ENCODE measurements at regions not wholly inside any gene's neighbourhood (a gene's known extent, or its start where the extent isn't known, plus 50 kb on each side); places are given as distances from the start of the nearest gene placed in this dataset.

DNA sequence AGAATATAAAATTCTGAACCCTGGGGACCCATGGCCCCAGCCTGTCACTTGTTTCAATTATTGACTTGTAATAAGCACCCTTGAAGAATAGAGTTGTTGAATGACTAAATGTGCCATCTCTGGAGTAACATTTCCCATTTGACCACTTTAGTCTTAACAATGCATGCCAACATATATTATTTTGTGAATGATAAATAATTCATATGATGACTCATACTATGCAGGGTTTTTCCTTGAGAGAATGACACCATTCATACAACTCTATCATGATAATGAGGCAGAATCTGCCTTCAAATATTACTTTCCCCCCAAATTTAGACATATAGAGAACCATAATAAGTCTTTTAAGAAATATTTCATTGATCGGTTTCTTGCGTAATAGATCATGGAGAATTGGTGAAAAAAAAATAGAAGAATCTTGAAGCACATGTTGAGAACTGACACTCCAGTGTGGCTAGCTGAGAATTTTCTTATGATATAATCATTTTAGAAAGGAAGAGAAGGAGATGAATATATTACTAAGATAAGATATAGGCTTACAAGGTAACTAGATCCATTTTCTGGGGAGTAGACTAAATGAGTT is 404.5 kb downstream of the GRXCR1 start:
- over 99% methylated on average over 2 of the region's 2 CpGs for WGBS
- DNase-seq (no peak), ATAC-seq (no peak)
- H3K27me3 ChIP-seq (ENCODE audit: control insufficient read depth, insufficient read depth), result no peaks in the 10 kb centered on the region
- H3K27ac ChIP-seq (ENCODE audit: low read length), result no peak overlapping the region
- no peaks in the 10 kb centered on the region for H3K9me3 ChIP-seq (ENCODE audit: control insufficient read depth, low read length)
- no peaks in the 10 kb centered on the region for H3K4me1 ChIP-seq (ENCODE audit: control insufficient read depth, insufficient read depth, low read length)
- intact Hi-C loops (cut with DNase I), result no loop called here
- H3K4me3 ChIP-seq (ENCODE audit: low read length), result no peak overlapping the region

GRCh38 chr4:43316813-43317212 is 424.3 kb downstream of the GRXCR1 start:
- no peak for ATAC-seq
- 61% methylated on average over 1 of the region's 1 CpG for WGBS
- no peak for DNase-seq

DNA sequence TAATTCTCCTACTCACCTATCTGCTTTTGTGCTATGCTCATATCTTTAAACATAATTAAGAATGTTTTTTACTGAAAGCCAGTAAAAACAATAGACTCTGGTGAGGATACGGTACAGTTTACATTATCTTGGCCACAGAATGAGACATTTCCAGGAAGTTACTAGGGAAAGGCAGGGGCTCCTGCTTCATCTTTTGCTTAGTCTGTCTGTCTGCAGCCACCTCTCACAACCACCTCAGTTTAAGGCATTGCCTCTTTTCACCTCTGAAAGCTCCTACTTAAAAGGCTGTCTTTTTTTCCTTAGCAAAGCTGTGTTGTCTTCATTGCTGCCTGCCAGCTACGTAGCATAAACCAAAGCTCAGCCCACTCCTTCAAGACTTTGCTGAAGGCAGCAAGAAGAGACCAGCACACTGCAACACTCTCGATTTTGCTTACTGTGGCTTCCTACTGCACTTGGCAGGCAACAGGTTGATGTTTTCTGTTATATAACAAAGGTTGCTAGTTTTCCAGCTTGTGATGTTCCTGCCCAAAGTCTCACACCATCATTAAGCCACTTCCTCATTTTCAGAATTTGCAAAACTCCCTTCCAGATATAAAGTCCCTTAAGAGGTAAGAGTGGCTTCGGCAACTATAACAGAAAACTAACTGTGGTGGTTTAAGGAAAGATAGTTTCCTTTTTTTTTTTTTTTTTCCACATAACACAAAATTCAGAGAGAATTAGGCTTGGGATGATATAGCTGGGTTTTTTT is 432.9 kb downstream of the GRXCR1 start:
- 32% methylated on average over 4 of the region's 4 CpGs for WGBS
- Histone ChIP-seq H3K27ac (ENCODE audit: low read length) (no peak overlapping the region), H3K4me3 (ENCODE audit: low read length) (no peak overlapping the region), H3K4me1 (ENCODE audit: control insufficient read depth, insufficient read depth, low read length) (no peaks in the 10 kb centered on the region), H3K27me3 (ENCODE audit: control insufficient read depth, insufficient read depth) (no peaks in the 10 kb centered on the region), H3K9me3 (ENCODE audit: control insufficient read depth, low read length) (no peaks in the 10 kb centered on the region)
- DNase-seq (no peak), ATAC-seq (no peak)
- intact Hi-C loops (cut with DNase I), result no loop called here

More at GRCh38 chr4:43316813-43317212, 424.3 kb downstream of the GRXCR1 start:
- Histone ChIP-seq H3K27me3 (ENCODE audit: control insufficient read depth, insufficient read depth) (no peaks in the 10 kb centered on the region), H3K4me1 (ENCODE audit: control insufficient read depth, insufficient read depth, low read length) (no peaks in the 10 kb centered on the region), H3K9me3 (ENCODE audit: control insufficient read depth, low read length) (no peaks in the 10 kb centered on the region), H3K4me3 (ENCODE audit: low read length) (no peak overlapping the region), H3K27ac (ENCODE audit: low read length) (no peak overlapping the region)
- intact Hi-C loops (cut with DNase I), result no loop called here

DNA sequence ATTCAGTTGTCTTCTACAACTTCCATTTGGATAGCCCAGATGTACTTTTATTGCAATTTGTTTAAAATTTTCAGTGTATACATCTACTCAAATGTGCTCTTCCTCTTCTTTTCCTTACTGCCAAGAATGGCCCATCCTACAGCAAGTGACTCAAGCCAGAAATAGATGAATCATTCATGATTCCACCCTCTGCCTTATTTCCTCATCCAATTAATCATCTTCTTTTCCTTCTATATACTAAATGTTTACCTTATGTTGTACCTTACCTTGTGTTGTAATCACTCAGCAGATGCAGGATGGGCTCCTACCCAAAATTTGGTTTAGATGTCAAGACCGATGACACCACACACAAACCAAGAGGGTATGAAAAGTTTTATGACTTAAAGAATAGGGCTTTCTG is 437.8 kb downstream of the GRXCR1 start:
- ATAC-seq, result no peak
- Histone ChIP-seq H3K4me3 (ENCODE audit: low read length) (no peak overlapping the region), H3K4me1 (ENCODE audit: control insufficient read depth, insufficient read depth, low read length) (no peaks in the 10 kb centered on the region), H3K9me3 (ENCODE audit: control insufficient read depth, low read length) (no peaks in the 10 kb centered on the region), H3K27me3 (ENCODE audit: control insufficient read depth, insufficient read depth) (no peaks in the 10 kb centered on the region), H3K27ac (ENCODE audit: low read length) (no peak overlapping the region)
- intact Hi-C loops (cut with DNase I), result no loop called here
- DNase-seq, result no peak
- WGBS, result 86% methylated on average over 1 of the region's 1 CpG

DNA sequence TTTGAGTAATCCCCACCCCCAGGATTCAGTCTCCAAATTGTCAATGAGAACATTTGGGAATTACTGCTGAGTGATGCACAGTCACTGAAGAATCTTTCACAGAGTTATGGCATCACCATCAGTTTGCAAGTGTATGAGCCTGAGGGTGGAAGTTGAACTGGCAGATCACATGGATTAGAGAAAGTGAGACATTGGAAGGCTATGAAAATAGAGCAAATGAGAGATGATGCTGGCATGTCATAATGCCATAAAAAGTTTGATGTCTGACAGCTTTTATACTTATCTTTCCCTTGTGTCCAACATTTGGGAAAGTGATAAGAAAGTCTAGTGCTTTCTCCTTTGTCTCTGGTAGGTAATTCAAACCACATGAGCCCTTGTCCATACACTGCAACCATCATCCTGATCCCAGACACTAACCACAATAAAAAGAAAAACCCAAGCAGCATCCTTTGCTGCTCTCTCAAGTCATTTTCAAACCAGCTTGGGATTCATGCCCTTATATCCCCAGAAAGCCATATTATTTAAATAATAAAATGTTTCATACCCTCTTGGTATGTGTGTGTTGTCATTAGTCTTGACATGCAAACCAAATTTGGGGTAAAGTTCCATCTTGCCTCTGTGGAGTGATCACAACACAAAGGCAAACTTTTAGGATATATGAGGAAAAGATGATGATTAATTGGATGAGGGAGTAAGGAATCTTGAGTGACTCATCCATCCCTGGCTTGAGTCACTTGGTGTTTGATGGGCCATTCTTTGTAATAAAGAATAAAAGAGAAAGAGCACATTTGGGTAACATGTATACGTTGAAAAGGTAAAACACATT is 438.9 kb downstream of the GRXCR1 start:
- H3K4me1 ChIP-seq (ENCODE audit: control insufficient read depth, insufficient read depth, low read length), result no peaks in the 10 kb centered on the region
- ATAC-seq (no peak), DNase-seq (no peak)
- no peaks in the 10 kb centered on the region for H3K9me3 ChIP-seq (ENCODE audit: control insufficient read depth, low read length)
- no peak overlapping the region for H3K27ac ChIP-seq (ENCODE audit: low read length)
- H3K4me3 ChIP-seq (ENCODE audit: low read length), result no peak overlapping the region
- intact Hi-C loops (cut with DNase I), result no loop called here
- WGBS, result 76% methylated on average over 1 of the region's 1 CpG
- H3K27me3 ChIP-seq (ENCODE audit: control insufficient read depth, insufficient read depth), result no peaks in the 10 kb centered on the region

DNA sequence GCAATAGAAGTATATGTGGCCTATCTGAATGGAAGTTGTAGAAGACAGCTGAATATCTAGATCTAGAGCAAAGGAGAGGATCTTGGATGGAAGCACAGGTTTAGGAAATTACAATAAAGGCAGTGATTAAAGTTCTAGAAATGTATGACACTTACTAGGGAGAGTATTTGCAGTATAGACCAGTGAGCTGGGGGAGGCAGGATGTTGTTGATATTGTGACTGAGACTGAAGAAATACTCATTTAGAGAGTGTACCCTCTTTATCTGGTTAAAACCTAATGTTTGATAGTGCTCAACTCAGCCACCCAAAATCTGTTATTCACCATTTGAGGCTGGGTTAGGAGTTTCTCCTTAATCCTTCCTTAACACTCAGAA is 439.5 kb downstream of the GRXCR1 start:
- intact Hi-C loops (cut with DNase I), result no loop called here
- Histone ChIP-seq H3K9me3 (ENCODE audit: control insufficient read depth, low read length) (no peaks in the 10 kb centered on the region), H3K27me3 (ENCODE audit: control insufficient read depth, insufficient read depth) (no peaks in the 10 kb centered on the region), H3K4me1 (ENCODE audit: control insufficient read depth, insufficient read depth, low read length) (no peaks in the 10 kb centered on the region), H3K4me3 (ENCODE audit: low read length) (no peak overlapping the region), H3K27ac (ENCODE audit: low read length) (no peak overlapping the region)
- DNase-seq, result no peak
- ATAC-seq, result no peak

DNA sequence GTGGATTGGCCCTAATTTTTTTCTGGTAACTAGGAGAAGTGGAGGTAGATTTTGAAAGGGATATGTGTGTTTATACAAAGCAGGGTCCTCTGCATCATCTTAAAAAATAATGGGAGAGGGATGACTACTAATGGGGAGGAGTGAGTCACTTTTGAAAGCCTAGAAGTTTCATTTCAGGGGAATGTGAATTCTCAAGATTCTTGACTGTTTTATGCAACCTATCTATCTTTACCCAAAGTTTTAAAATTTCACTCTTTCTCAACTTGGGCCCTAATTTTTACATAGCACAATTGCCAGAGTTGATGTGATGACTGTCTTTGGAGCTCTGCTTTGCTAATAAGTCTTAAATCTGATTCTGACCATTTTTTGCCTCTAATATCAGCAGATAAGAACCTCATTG is 445.2 kb downstream of the GRXCR1 start:
- no peak overlapping the region for H3K4me3 ChIP-seq (ENCODE audit: low read length)
- ATAC-seq, result no peak
- H3K4me1 ChIP-seq (ENCODE audit: control insufficient read depth, insufficient read depth, low read length), result no peaks in the 10 kb centered on the region
- no peak for DNase-seq
- intact Hi-C loops (cut with DNase I), result no loop called here
- no peaks in the 10 kb centered on the region for H3K9me3 ChIP-seq (ENCODE audit: control insufficient read depth, low read length)
- no peak overlapping the region for H3K27ac ChIP-seq (ENCODE audit: low read length)
- no peaks in the 10 kb centered on the region for H3K27me3 ChIP-seq (ENCODE audit: control insufficient read depth, insufficient read depth)

DNA sequence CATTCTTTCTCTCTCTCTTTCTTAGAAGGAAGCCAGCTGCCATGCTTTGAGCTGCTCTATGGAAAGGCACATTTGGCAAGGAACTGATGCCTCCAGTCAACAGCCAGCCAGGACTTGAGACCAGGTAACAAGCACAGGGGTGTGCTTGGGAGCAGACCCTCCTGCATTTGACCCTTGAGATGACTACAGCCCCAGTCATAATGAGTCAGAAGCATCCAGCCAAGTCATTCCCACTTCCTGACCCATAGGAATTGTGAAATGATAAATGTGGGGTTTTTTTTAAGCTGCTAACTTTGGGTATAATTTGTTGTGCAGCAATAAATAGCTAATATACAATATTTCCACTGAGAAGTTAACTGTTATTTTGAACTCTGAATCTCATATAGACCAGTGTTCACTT is 446.9 kb downstream of the GRXCR1 start:
- Histone ChIP-seq H3K27ac (ENCODE audit: low read length) (no peak overlapping the region), H3K27me3 (ENCODE audit: control insufficient read depth, insufficient read depth) (no peaks in the 10 kb centered on the region), H3K9me3 (ENCODE audit: control insufficient read depth, low read length) (no peaks in the 10 kb centered on the region), H3K4me3 (ENCODE audit: low read length) (no peak overlapping the region), H3K4me1 (ENCODE audit: control insufficient read depth, insufficient read depth, low read length) (no peaks in the 10 kb centered on the region)
- intact Hi-C loops (cut with DNase I), result no loop called here
- DNase-seq (no peak), ATAC-seq (no peak)

DNA sequence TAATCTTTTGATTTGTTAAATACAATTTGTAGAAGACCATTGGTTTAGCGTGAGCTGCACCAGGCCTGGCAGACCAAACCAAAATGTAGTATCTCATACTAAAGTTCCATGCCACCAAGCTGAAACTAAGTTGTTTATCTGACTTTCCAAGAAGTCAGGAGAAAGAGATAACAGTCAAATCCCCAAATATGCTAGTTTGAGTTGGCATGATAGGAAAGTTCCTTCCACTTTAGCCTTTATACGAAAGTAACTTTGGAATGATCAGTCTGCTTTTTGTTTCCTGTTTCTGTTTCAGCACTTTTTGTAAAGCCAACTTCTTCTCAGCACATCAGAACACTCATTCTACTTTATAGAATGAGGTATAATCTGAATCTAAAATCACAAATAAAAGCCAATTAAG is 449.2 kb downstream of the GRXCR1 start:
- 44% methylated on average over 2 of the region's 2 CpGs for WGBS
- Histone ChIP-seq H3K9me3 (ENCODE audit: control insufficient read depth, low read length) (no peaks in the 10 kb centered on the region), H3K4me3 (ENCODE audit: low read length) (no peak overlapping the region), H3K4me1 (ENCODE audit: control insufficient read depth, insufficient read depth, low read length) (no peaks in the 10 kb centered on the region), H3K27me3 (ENCODE audit: control insufficient read depth, insufficient read depth) (no peaks in the 10 kb centered on the region), H3K27ac (ENCODE audit: low read length) (no peak overlapping the region)
- no peak for DNase-seq
- intact Hi-C loops (cut with DNase I), result no loop called here
- no peak for ATAC-seq

DNA sequence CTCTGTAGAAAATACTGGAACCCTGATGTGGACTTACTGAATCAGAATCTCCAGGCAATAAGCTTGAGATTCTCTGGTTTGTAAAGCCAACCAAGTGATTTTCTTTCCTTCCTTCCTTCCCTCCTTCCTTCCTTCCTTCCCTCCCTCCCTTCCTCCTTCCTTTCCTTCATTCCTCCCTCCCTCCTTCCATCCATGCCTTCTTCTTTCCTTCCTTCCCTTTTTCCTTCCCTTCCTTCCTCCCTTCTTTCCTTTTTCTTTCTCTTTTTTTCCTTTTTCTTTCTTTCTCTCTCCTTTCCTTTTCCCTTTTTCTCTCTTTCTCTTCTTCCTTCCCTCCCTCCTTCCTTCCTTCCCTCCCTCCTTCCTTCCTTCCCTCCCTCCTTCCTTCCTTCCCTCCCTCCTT is 450.8 kb downstream of the GRXCR1 start:
- DNase-seq (no peak), ATAC-seq (no peak)
- H3K4me3 ChIP-seq (ENCODE audit: low read length), result no peak overlapping the region
- no peak overlapping the region for H3K27ac ChIP-seq (ENCODE audit: low read length)
- H3K27me3 ChIP-seq (ENCODE audit: control insufficient read depth, insufficient read depth), result no peaks in the 10 kb centered on the region
- H3K4me1 ChIP-seq (ENCODE audit: control insufficient read depth, insufficient read depth, low read length), result no peaks in the 10 kb centered on the region
- intact Hi-C loops (cut with DNase I), result no loop called here
- H3K9me3 ChIP-seq (ENCODE audit: control insufficient read depth, low read length), result no peaks in the 10 kb centered on the region

DNA sequence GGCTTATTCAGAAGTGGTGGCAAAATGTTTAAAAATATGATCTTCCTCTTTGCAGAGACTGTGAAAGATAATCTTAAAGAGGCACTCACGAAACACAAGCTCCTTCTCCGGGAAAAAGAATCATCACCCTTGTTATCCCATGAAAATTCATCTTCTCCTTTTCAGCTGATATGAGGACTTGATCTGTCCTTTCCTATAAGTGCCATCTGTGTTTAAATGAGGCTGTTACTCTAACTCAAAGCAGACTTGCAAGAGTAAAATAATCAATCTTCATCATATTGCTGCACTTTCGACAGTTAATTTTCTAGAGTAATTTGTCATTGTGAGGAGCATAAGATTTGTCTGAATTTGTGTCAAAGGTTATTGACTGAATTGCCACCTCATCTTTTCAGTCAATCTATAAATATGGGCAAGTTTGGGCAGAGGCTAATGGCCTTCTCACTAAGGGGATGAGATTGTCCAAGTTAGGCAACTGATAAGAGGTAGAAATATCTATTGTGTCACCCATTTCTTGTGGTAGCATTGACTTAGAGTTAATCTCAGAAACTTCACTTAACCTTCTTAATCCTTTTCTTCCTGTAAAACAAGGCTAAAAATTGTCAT is 452.9 kb downstream of the GRXCR1 start:
- ATAC-seq, result no peak

More for the DNA sequence above, 452.9 kb downstream of the GRXCR1 start:
- H3K4me1 ChIP-seq (ENCODE audit: control insufficient read depth, insufficient read depth, low read length), result no peaks in the 10 kb centered on the region
- no peak for DNase-seq
- H3K27me3 ChIP-seq (ENCODE audit: control insufficient read depth, insufficient read depth), result no peaks in the 10 kb centered on the region
- WGBS, result 59% methylated on average over 3 of the region's 3 CpGs
- intact Hi-C loops (cut with DNase I), result no loop called here
- H3K27ac ChIP-seq (ENCODE audit: low read length), result no peak overlapping the region
- H3K4me3 ChIP-seq (ENCODE audit: low read length), result no peak overlapping the region
- no peaks in the 10 kb centered on the region for H3K9me3 ChIP-seq (ENCODE audit: control insufficient read depth, low read length)
